GM12878 (cell line): ENCODE measurements at regions not wholly inside any gene's neighbourhood (a gene's known extent, or its start where the extent isn't known, plus 50 kb on each side); places are given as distances from the start of the nearest gene placed in this dataset.

Experiments used
- ATAC-seq: fragments of 200-7000 bp; cut with Tn5 transposase; 3 replicates; pipeline ENCODE4 v1.9.1; 2020; ENCODE audit warnings: mild to moderate bottlenecking, moderate library complexity
- BruUV-seq: library from RNA; stranded (reverse); fragments of 400-500 nt; replicated peaks from 2 replicates; lab custom pipeline; 2021; lab: Mats Ljungman, UMichigan
- CTCF ChIA-PET: fragments of 300-600 bp; sonication (Branson Sonifier 250); formaldehyde crosslinking; extraction: SDS; loops from one replicate; lab custom pipeline; 2021; ENCODE audit warnings: inconsistent platforms; lab: Yijun Ruan, JAX
- POLR2A ChIA-PET: fragments of 350-600 bp; formaldehyde crosslinking; extraction: SDS; loops from one replicate; lab custom pipeline; 2021; ENCODE audit warnings: inconsistent platforms; lab: Charles Lee
- RAD21 ChIA-PET: fragments of 300-600 bp; sonication (Branson Sonifier 250); formaldehyde crosslinking; loops from one replicate; lab custom pipeline; 2023; ENCODE audit warnings: antibody characterized with exemption; ENCODE audit not compliant: unreplicated experiment; lab: Charles Lee
- SMC1A ChIA-PET: fragments of 300-600 bp; sonication (Branson Sonifier 250); formaldehyde crosslinking; loops from one replicate; lab custom pipeline; 2023; ENCODE audit not compliant: unreplicated experiment, uncharacterized antibody; lab: Charles Lee
- DNase-seq: peaks from one replicate; pipeline ENCODE4 v3.0.0-alpha.2; 2011; ENCODE audit warnings: low read depth, low spot score
- FAIRE-seq: peaks from 3 replicates; lab custom pipeline; 2011; peaks lifted over from hg19 to GRCh38; lab: Jason Lieb, UNC
- H2AFZ ChIP-seq: 2 replicates; pipeline ENCODE4 v1.6.0; 2011; ENCODE audit warnings: low read depth, low read length, control low read depth; ENCODE audit not compliant: control insufficient read depth
- H3K27ac ChIP-seq: 2 replicates; pipeline ENCODE4 v1.5.1; 2011; ENCODE audit warnings: control low read depth; ENCODE audit not compliant: control insufficient read depth, insufficient read depth
- H3K27me3 ChIP-seq, 2 experiments: replicated peaks in 1 of 2; 2 replicates each; pipeline versions ENCODE4 v1.6.0 to v1.6.1; 2011; ENCODE audit warnings: low read length in 1 of 2; ENCODE audit not compliant: control insufficient read depth in 2 of 2, insufficient read depth in 2 of 2
- H3K36me3 ChIP-seq, 2 experiments: 2 replicates each; pipeline ENCODE4 v1.5.1; 2011; ENCODE audit warnings: low read length in 1 of 2; ENCODE audit not compliant: control insufficient read depth in 2 of 2, insufficient read depth in 2 of 2
- H3K4me1 ChIP-seq: 2 replicates; pipeline ENCODE4 v1.6.1; 2011; ENCODE audit warnings: mild to moderate bottlenecking, low read length, moderate library complexity, mixed read lengths; ENCODE audit not compliant: control insufficient read depth, insufficient read depth
- H3K4me2 ChIP-seq: 2 replicates; pipeline ENCODE4 v1.6.0; 2011; ENCODE audit warnings: control low read depth; ENCODE audit not compliant: control insufficient read depth, insufficient read depth
- H3K4me3 ChIP-seq: fragments of 200-600 bp; sonication (generic); 2 replicates; pipeline ENCODE4 v1.5.1; 2016
- H3K79me2 ChIP-seq: 2 replicates; pipeline ENCODE4 v1.6.0; 2011; ENCODE audit warnings: low read length; ENCODE audit not compliant: control insufficient read depth, insufficient read depth
- H3K9ac ChIP-seq: 2 replicates; pipeline ENCODE4 v1.8.0; 2011; ENCODE audit warnings: low read length, control low read depth, mixed read lengths; ENCODE audit not compliant: control insufficient read depth, insufficient read depth
- H3K9me3 ChIP-seq: replicated peaks from 3 replicates; pipeline ENCODE4 v1.5.1; 2011; ENCODE audit warnings: mild to moderate bottlenecking, low read length; ENCODE audit not compliant: control insufficient read depth, insufficient read depth
- H4K20me1 ChIP-seq: 2 replicates; pipeline ENCODE4 v1.6.0; 2011; ENCODE audit not compliant: control insufficient read depth, insufficient read depth
- BCL11A ChIP-seq: IDR thresholded peaks from 2 replicates; pipeline ENCODE4 v1.6.1; 2011; ENCODE audit warnings: low read depth, low read length
- BCLAF1 ChIP-seq: fragments of 450-650 bp; IDR thresholded peaks from 2 replicates; pipeline ENCODE4 v1.6.1; 2017; ENCODE audit warnings: antibody characterized with exemption, mild to moderate bottlenecking, moderate library complexity
- BRCA1 ChIP-seq: IDR thresholded peaks from 2 replicates; pipeline ENCODE4 v1.6.1; 2011; ENCODE audit warnings: low read depth, low read length, improper control_type of control experiment
- CTCF ChIP-seq, 3 experiments: IDR thresholded peaks in 2 of 3; conservative IDR thresholded peaks in 1 of 3; 2 replicates each; pipeline ENCODE4 v1.5.1; 2011; ENCODE audit warnings: low read depth in 3 of 3, low read length in 3 of 3, mild to moderate bottlenecking in 3 of 3, control low read depth in 2 of 3, moderate library complexity in 2 of 3, inconsistent platforms in 1 of 3, mixed read lengths in 1 of 3; ENCODE audit not compliant: control insufficient read depth in 2 of 3, insufficient read depth in 1 of 3; ENCODE audit errors: extremely low read depth in 1 of 3
- EZH2 ChIP-seq: IDR thresholded peaks from 2 replicates; pipeline ENCODE4 v1.6.1; 2012; ENCODE audit warnings: low read depth, mild to moderate bottlenecking, control low read depth, inconsistent platforms, low read length, borderline replicate concordance; ENCODE audit not compliant: control insufficient read depth
- GATAD2B ChIP-seq: fragments of 450-650 bp; conservative IDR thresholded peaks from 2 replicates; pipeline ENCODE4 v1.6.1; 2017; ENCODE audit warnings: low read depth, mild to moderate bottlenecking, moderate library complexity
- NFIC ChIP-seq: IDR thresholded peaks from 2 replicates; pipeline ENCODE4 v1.6.1; 2012; ENCODE audit warnings: low read depth, mild to moderate bottlenecking, inconsistent platforms, low read length, moderate library complexity
- POLR2AphosphoS5 ChIP-seq: IDR thresholded peaks from 2 replicates; pipeline ENCODE4 v1.6.1; 2011; ENCODE audit warnings: mild to moderate bottlenecking, low read length, inconsistent platforms
- RFX5 ChIP-seq: IDR thresholded peaks from 2 replicates; pipeline ENCODE4 v1.6.1; 2011; ENCODE audit warnings: low read depth, low read length, improper control_type of control experiment
- SMAD5 ChIP-seq: IDR thresholded peaks from 2 replicates; pipeline ENCODE4 v1.6.1; 2016; ENCODE audit warnings: antibody characterized with exemption, low read depth
- STAT1 ChIP-seq: fragments of 450-650 bp; conservative IDR thresholded peaks from 2 replicates; pipeline ENCODE4 v1.6.1; 2014; ENCODE audit warnings: antibody characterized with exemption, mild to moderate bottlenecking
- WRNIP1 ChIP-seq: IDR thresholded peaks from 2 replicates; pipeline ENCODE4 v1.6.1; 2011; ENCODE audit warnings: low read depth, low read length, improper control_type of control experiment, borderline replicate concordance
- ZBTB4 ChIP-seq: fragments of 450-650 bp; formaldehyde crosslinking; IDR thresholded peaks from 2 replicates; pipeline ENCODE4 v1.4.0; 2022; ENCODE audit warnings: mild to moderate bottlenecking, moderate library complexity
- WGBS: methylation state at CpG from one replicate; pipeline ENCODE4 v1.1.6; 2016; ENCODE audit warnings: low lambda C conversion rate; ENCODE audit not compliant: insufficient replicate concordance, insufficient coverage; ENCODE audit errors: missing lambda C conversion rate; 5-methylcytosine and 5-hydroxymethylcytosine counted together
- in situ Hi-C: fragments of 300-500 bp; cut with MboI; formaldehyde crosslinking; loops from 9 replicates; pipeline ENCODE4 v1.14.3; 2018; ENCODE audit warnings: mixed read lengths
- intact Hi-C: fragments of 100-400 bp; cut with micrococcal nuclease; formaldehyde crosslinking; loops from one replicate; pipeline ENCODE4 v1.14.2; 2022; ENCODE audit not compliant: unreplicated experiment

DNA sequence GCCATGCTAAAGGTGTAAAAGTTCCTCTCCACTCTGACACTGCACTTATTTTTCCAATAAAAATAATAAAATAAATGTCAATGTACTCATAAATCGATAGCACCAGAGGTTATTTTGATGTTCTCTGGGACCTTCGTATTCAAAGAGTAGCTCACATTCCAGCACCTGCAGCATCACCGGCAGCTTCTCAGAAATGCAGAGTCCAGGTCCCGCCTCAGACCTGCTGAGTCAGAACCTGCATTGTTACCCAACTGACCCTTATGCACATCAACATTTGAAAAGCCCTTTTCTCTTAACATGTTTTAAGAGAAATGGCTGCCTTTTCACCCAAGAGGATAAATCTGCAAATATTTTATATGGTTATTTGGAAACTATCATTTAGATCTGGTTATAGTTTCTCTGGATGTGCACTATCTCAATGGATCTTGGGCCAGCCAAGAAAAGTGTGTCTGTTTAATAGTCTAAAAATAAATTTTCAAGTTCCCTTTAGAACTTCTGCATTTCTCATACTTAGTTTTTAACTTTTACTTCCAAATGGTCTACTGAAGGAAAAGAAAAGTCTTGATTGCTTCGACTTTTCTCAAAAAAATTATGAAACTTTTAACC is 216.2 kb upstream of the PRDM1 start:
- 30% methylated on average over 5 of the region's 5 CpGs for WGBS
- H4K20me1 ChIP-seq, result no peaks in the 10 kb centered on the region
- no peaks in the 10 kb centered on the region for H3K79me2 ChIP-seq
- ChIA-PET POLR2A (interaction anchor here (0.6 kb wide), 1 partner anchor 9 kb away, joined by 3 read pairs; no protein-coding TSS in a partner anchor), SMC1A (no interaction called here), RAD21 (no interaction called here), CTCF (interaction anchor here (1.2 kb wide), 1 partner anchor 75 kb away, joined by 3 read pairs; no protein-coding TSS in a partner anchor)
- no TSS peak for BruUV-seq
- H3K27ac ChIP-seq, result no peak overlapping the region
- in situ Hi-C loops (no loop called here), intact Hi-C loops (no loop called here)
- no peak overlapping the region for H3K9ac ChIP-seq
- no peak overlapping the region for H2AFZ ChIP-seq
- ATAC-seq (no peak), FAIRE-seq (no peak), DNase-seq (no peak)
- H3K27me3 ChIP-seq, result peaks cover 2 to 6% of the 10 kb centered on the region in 2 experiments; a peak in 2 of 4 replicates
- H3K4me2 ChIP-seq, result no peak overlapping the region
- H3K4me1 ChIP-seq, result no peaks in the 10 kb centered on the region
- no peaks in the 10 kb centered on the region for H3K36me3 ChIP-seq
- H3K4me3 ChIP-seq, result no peak overlapping the region
- H3K9me3 ChIP-seq, result no peaks in the 10 kb centered on the region; the same call in 2 of the 3 replicates
- TF ChIP-seq ZBTB4 (CRISPR knock-in tag), result no peak
- no peak for TF ChIP-seq EZH2
- TF ChIP-seq BCLAF1, result no peak
- TF ChIP-seq SMAD5, result no peak
- TF ChIP-seq NFIC, result no peak
- no peak for TF ChIP-seq GATAD2B
- no peak for TF ChIP-seq BRCA1
- TF ChIP-seq BCL11A, result no peak
- no peak for TF ChIP-seq POLR2AphosphoS5
- TF ChIP-seq CTCF (IDR thresholded peaks at IDR 0.05 in 2 of 3, conservative IDR thresholded peaks at IDR 0.05 in 1 of 3; ENCODE audit: control insufficient read depth in 2 of 3, extremely low read depth in 1 of 3, insufficient read depth in 1 of 3, low read depth in 3 of 3, low read length in 3 of 3), result no peak
- TF ChIP-seq WRNIP1, result no peak
- TF ChIP-seq RFX5, result no peak
- TF ChIP-seq STAT1, result no peak
